NCI-H748 treated with DMSO at 0.1 percent for 48 hours (cell line): ENCODE measurements at regions not wholly inside any gene's neighbourhood (a gene's known extent, or its start where the extent isn't known, plus 50 kb on each side); places are given as distances from the start of the nearest gene placed in this dataset.
"Not testable (repeated sequence)": the region's sequence is repeated elsewhere in the genome, so short reads cannot be mapped to it uniquely, and the experiment has no call there.

Source experiments
- DNase-seq: peaks from one replicate; lab custom pipeline; 2025; lab: John Stamatoyannopoulos, UW

DNA sequence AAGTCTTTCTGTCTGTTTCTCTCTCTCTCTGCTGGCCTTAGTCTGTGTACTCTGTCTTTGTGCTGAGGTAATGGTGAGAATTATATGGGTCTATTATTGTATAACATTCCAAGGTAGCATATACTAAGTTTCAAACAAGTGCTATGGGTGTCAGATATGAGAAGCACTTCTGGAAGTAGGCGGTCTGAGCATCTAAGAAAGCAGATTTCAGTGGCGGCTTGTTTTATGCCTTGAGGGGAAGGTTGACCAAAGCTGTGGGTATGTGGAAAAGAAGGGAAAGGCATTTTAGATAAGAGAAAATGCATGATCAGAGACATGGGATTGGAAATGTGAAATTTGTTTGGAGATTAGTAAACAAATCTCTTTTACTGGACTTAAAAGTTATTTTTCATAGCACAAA, 348.5 kb downstream of the RFC3 start:
- no peak for DNase-seq

GRCh38 chr13:34167347-34167746, 349.4 kb downstream of the RFC3 start:
- peak; percentile 52 for DNase-seq

DNA sequence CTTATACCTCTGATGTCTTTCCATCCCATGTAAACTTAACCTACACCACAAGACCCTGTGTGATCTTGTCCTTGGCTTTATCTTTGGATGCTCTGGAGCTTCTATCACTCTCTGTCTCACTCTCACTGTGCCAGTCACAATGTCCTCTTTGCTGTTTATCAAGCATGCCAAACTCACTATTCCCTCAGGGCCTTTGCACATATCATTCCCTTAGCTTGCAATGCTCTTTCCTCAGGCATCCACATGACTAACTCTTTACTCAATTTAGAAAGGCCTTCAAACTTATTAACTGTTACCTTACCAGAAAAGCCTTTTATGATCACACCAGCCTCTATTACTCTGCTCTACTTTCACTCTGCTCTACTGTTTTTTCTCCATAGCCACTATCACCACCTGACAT, 354.1 kb downstream of the RFC3 start:
- DNase-seq: no peak

- no peak for DNase-seq
These were observed 356.8 kb downstream of the RFC3 start for GRCh38 chr13:34174671-34175145.

- no peak for DNase-seq
These were observed 357.6 kb downstream of the RFC3 start for GRCh38 chr13:34175551-34175950.

- DNase-seq: no peak
These were observed 358.7 kb downstream of the RFC3 start for GRCh38 chr13:34176633-34177032.

GRCh38 chr13:34179481-34179880, 361.5 kb downstream of the RFC3 start:
- DNase-seq: no peak

GRCh38 chr13:34179927-34180326, 362.0 kb downstream of the RFC3 start:
- no peak for DNase-seq

DNA sequence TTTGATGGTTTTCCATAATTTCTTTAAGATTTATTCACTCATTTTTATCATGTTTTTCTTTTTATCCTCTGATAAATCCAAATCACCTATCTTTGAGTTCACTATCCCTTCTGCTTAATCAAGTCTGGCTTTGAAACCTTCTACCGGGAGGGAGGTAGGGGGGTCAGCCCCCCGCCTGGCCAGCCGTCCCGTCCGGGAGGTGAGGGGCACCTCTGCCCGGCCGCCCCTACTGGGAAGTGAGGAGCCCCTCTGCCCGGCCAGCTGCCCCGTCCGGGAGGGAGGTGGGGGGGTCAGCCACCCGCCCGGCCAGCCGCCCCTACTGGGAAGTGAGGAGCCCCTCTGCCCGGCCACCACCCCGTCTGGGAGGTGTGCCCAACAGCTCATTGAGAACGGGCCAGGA, 363.3 kb downstream of the RFC3 start:
- not testable (repeated sequence) for DNase-seq

GRCh38 chr13:34189946-34190345, 372.0 kb downstream of the RFC3 start:
- DNase-seq: no peak

GRCh38 chr13:34201050-34201913, 383.3 kb downstream of the RFC3 start:
- DNase-seq: no peak

GRCh38 chr13:34207334-34207733, 389.4 kb downstream of the RFC3 start:
- DNase-seq: no peak

GRCh38 chr13:34207872-34208271, 389.9 kb downstream of the RFC3 start:
- DNase-seq: no peak

DNA sequence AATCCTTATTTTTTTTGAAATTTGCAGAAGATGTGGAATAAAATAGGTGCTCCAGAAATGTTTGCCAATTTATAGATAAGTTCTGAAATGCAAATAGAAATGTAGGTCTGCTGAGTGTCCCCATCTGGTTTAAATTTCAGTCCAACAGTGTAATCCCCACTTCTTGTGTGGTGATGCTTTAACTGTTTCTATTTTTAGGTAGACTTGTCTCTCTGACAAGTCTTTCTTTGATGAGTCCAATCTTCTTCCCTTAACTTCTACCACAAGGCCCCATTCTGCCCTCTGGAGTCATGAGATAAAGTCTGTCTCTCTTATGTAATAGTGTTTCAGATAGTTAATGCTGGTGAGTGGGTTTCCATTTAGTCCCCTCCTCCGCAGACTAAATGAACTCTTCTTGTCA, 390.4 kb downstream of the RFC3 start:
- DNase-seq: no peak

DNA sequence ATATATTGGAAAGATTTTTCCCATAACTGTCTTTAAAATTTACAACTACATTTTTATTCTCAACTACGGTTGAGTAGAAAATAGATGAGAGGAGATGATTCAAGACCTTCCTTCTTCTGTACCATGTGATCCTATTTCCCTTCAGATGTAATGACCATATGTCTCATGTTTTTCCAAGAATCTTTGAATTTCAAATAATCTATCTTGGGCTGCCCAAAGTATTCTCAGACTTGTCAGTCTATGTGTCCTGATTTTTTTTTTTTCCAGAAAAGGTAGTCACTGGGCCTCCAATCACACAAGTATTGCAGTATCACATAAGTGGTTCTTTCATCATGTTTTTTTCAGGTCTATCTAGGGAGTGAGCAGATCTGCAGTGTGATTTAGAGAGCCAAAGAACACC, 392.4 kb downstream of the RFC3 start:
- DNase-seq: no peak

GRCh38 chr13:34214686-34215085, 396.7 kb downstream of the RFC3 start:
- no peak for DNase-seq

- DNase-seq: no peak
These were observed 398.3 kb downstream of the RFC3 start for GRCh38 chr13:34216256-34216655.

DNA sequence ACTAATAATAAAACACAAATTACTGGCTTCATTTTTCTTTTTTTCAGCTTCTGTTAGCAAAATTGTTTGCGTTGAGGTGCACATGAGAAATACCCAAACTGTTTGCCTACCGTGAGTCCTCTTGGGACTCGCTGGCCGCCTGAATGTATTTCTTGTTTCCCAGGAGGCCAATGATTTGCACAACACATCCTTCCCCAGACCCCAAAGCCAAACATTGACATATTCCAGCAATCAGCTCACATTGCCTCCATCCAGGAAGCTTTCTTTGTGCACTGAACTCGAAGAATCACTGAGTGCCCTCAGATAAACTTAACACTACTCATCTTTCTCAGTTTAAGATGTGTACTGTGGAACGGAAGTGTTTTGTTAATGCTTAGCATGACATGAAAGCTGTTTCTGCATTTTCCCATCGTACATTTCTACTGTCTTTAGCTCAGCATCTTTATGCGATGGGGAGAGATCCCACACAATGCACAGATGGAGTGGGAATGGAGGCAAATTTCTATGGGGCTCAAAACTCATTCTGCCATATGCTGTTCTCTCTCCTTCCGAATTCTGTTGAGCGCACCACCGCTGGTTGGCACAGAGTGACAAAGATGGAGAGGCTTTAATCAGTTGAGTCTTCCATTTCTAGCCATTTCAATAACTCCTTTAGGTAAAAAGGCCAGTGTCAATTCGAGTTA, 399.5 kb downstream of the RFC3 start:
- no peak for DNase-seq

DNA sequence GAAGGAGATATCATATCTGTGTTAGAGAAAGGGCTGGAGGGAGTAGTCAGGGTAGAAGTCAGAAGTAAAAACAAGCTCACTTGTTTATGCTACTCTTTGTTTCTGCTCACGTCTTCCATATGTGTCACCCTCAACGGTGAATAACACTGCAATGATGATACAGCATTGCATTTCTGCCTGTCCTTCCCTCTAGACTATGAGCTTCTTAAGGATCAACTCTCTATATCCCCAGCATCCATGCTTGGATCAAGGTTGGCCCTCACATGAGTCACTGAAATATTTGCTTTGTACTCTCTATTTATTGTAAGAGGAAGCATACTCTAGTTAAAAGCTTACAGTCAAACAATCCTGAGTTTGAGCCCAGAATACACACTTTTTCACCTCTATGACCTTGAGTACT, 406.0 kb downstream of the RFC3 start:
- DNase-seq: no peak

GRCh38 chr13:34224877-34225276, 406.9 kb downstream of the RFC3 start:
- no peak for DNase-seq

DNA sequence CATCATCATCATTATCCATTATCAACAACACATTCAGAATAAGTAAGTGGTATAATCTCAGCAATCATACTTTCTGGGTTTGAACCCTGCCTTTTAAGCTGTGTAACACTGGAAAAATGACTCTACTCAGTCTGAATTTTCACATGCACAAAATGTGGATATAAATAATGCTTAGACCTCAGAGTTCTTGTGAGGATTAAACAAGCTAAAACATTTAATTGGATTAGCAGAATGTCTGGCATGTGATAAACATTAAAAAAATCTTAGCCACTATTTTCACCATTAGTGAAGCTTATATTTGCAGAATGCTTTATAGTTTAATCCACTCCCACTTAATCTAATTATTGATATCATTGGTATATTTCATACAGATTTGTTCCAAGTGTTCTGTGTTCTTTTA, 412.3 kb downstream of the RFC3 start:
- no peak for DNase-seq

GRCh38 chr13:34241332-34241731, 423.4 kb downstream of the RFC3 start:
- DNase-seq: no peak

DNA sequence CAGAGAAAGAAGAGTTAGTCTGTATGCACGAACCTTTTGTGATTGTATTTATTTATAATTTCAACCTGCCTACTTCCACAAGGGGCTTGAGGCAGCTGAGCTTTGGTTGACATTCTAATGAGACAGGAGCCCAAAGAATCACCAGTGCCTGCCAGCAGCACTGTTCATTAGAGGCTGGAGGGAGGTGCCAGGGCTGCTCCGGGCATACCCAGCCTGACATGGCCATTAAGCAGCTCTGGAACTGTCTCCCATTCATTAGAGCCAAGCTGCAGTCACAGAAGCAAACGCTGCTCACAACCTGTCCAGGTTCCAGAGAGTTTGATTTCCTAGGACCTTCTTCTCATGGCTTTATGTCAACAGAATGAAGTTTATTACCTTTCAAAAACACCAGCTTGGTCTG, 425.5 kb downstream of the RFC3 start:
- no peak for DNase-seq
